H9 (cell line): ENCODE measurements at regions not wholly inside any gene's neighbourhood (a gene's known extent, or its start where the extent isn't known, plus 50 kb on each side); places are given as distances from the start of the nearest gene placed in this dataset.

Experiments used
- DNase-seq: peaks from one replicate; pipeline ENCODE4 v3.0.0-alpha.2; 2017
- H2AFZ ChIP-seq: one replicate; pipeline ENCODE4 v1.6.1; 2013; ENCODE audit warnings: mild to moderate bottlenecking, low read length, control low read depth, moderate library complexity
- H2AK5ac ChIP-seq: 2 replicates; pipeline ENCODE4 v1.6.1; 2013; ENCODE audit warnings: low read length, control low read depth, mixed read lengths; ENCODE audit not compliant: insufficient read length
- H2BK120ac ChIP-seq: one replicate; pipeline ENCODE4 v1.6.1; 2013; ENCODE audit warnings: low read depth, mild to moderate bottlenecking, low read length, control low read depth, inconsistent platforms; ENCODE audit not compliant: poor library complexity, severe bottlenecking
- H2BK12ac ChIP-seq: 2 replicates; pipeline ENCODE4 v1.6.1; 2013; ENCODE audit warnings: low read length, control low read depth, mixed read lengths, low read depth; ENCODE audit not compliant: insufficient read length
- H2BK15ac ChIP-seq: 2 replicates; pipeline ENCODE4 v1.6.1; 2013; ENCODE audit warnings: low read depth, low read length, control low read depth
- H2BK20ac ChIP-seq: one replicate; pipeline ENCODE4 v1.6.1; 2013; ENCODE audit warnings: low read depth, mild to moderate bottlenecking, low read length, control low read depth, inconsistent platforms; ENCODE audit not compliant: poor library complexity, severe bottlenecking
- H2BK5ac ChIP-seq: 2 replicates; pipeline ENCODE4 v1.6.1; 2013; ENCODE audit warnings: low read length, control low read depth, mixed read lengths; ENCODE audit not compliant: insufficient read length
- H3K14ac ChIP-seq: 2 replicates; pipeline ENCODE4 v1.6.1; 2013; ENCODE audit warnings: low read length, control low read depth; ENCODE audit not compliant: insufficient read depth
- H3K18ac ChIP-seq: 2 replicates; pipeline ENCODE4 v1.6.1; 2013; ENCODE audit warnings: low read depth, mild to moderate bottlenecking, mixed read lengths, low read length, control low read depth; ENCODE audit not compliant: insufficient read length
- H3K23ac ChIP-seq: 2 replicates; pipeline ENCODE4 v1.6.1; 2013; ENCODE audit warnings: low read length, control low read depth, mixed read lengths, low read depth; ENCODE audit not compliant: insufficient read length
- H3K23me2 ChIP-seq: 2 replicates; pipeline ENCODE4 v1.6.1; 2013; ENCODE audit warnings: low read depth, mild to moderate bottlenecking, mixed read lengths, low read length, control low read depth; ENCODE audit not compliant: insufficient read length, poor library complexity, severe bottlenecking
- H3K27ac ChIP-seq: 2 replicates; pipeline ENCODE4 v1.5.1; 2013; ENCODE audit warnings: low read length, control low read depth, mixed read lengths, low read depth; ENCODE audit not compliant: insufficient read length
- H3K27me3 ChIP-seq: 2 replicates; pipeline ENCODE4 v1.6.1; 2013; ENCODE audit warnings: low read length, control low read depth, inconsistent platforms; ENCODE audit not compliant: insufficient read depth
- H3K4ac ChIP-seq: 2 replicates; pipeline ENCODE4 v1.6.1; 2013; ENCODE audit warnings: low read depth, mild to moderate bottlenecking, control low read depth, inconsistent platforms, low read length, moderate library complexity
- H3K4me1 ChIP-seq: 2 replicates; pipeline ENCODE4 v1.6.1; 2013; ENCODE audit warnings: low read length, control low read depth, inconsistent platforms; ENCODE audit not compliant: insufficient read depth
- H3K4me2 ChIP-seq: 2 replicates; pipeline ENCODE4 v1.6.1; 2013; ENCODE audit warnings: low read length, control low read depth, mixed read lengths; ENCODE audit not compliant: insufficient read length, insufficient read depth
- H3K56ac ChIP-seq: 2 replicates; pipeline ENCODE4 v1.6.1; 2013; ENCODE audit warnings: low read depth, mild to moderate bottlenecking, mixed read lengths, low read length, control low read depth; ENCODE audit not compliant: insufficient read length
- H3K79me1 ChIP-seq: 2 replicates; pipeline ENCODE4 v1.6.1; 2013; ENCODE audit warnings: low read depth, mild to moderate bottlenecking, moderate library complexity, low read length, control low read depth, inconsistent platforms; ENCODE audit not compliant: insufficient read depth, poor library complexity, severe bottlenecking
- H3K79me2 ChIP-seq: 2 replicates; pipeline ENCODE4 v1.6.1; 2013; ENCODE audit warnings: low read length, control low read depth, inconsistent platforms; ENCODE audit not compliant: insufficient read depth
- H3K9ac ChIP-seq: 2 replicates; pipeline ENCODE4 v1.6.1; 2013; ENCODE audit warnings: low read length, control low read depth, mixed read lengths; ENCODE audit not compliant: insufficient read length; ENCODE audit errors: extremely low read depth
- H3K9me3 ChIP-seq: one replicate; pipeline ENCODE4 v1.6.1; 2013; ENCODE audit warnings: low read depth, low read length, inconsistent platforms; ENCODE audit not compliant: control insufficient read depth
- H3T11ph ChIP-seq: one replicate; pipeline ENCODE4 v1.6.1; 2013; ENCODE audit warnings: mild to moderate bottlenecking, low read length, control low read depth, inconsistent platforms
- H4K20me1 ChIP-seq: one replicate; pipeline ENCODE4 v1.6.1; 2013; ENCODE audit not compliant: control insufficient read depth, insufficient read length, insufficient read depth
- H4K5ac ChIP-seq: 2 replicates; pipeline ENCODE4 v1.6.1; 2013; ENCODE audit warnings: low read depth, mild to moderate bottlenecking, mixed read lengths, low read length, control low read depth; ENCODE audit not compliant: insufficient read length
- H4K8ac ChIP-seq: replicated peaks from 2 replicates; pipeline ENCODE4 v1.6.1; 2013; ENCODE audit warnings: low read length, control low read depth, mixed read lengths, low read depth; ENCODE audit not compliant: insufficient read length
- H4K91ac ChIP-seq: 2 replicates; pipeline ENCODE4 v1.6.1; 2013; ENCODE audit warnings: low read depth, mild to moderate bottlenecking, moderate library complexity, mixed read lengths, low read length, control low read depth; ENCODE audit not compliant: insufficient read length
- H3K27ac Mint-ChIP-seq, 3 experiments: 2 replicates in 2 of 3; 3 replicates in 1 of 3; pipeline ENCODE4 v1.8.0; 2020 to 2021; ENCODE audit warnings: mixed read lengths in 3 of 3, mild to moderate bottlenecking in 1 of 3, moderate library complexity in 1 of 3
- H3K27me3 Mint-ChIP-seq: 2 replicates; pipeline ENCODE4 v1.8.0; 2021; ENCODE audit warnings: low read depth, mild to moderate bottlenecking, moderate library complexity, mixed read lengths
- H3K36me3 Mint-ChIP-seq, 3 experiments: 2 replicates in 2 of 3; 3 replicates in 1 of 3; pipeline ENCODE4 v1.8.0; 2020 to 2021; ENCODE audit warnings: low read depth in 3 of 3, mixed read lengths in 3 of 3; ENCODE audit not compliant: insufficient read depth in 1 of 3
- H3K4me1 Mint-ChIP-seq, 2 experiments: 2 replicates each; pipeline ENCODE4 v1.8.0; 2020; ENCODE audit warnings: mixed read lengths in 2 of 2
- H3K4me3 Mint-ChIP-seq, 2 experiments: 2 replicates in 1 of 2; 3 replicates in 1 of 2; pipeline ENCODE4 v1.8.0; 2020 to 2021; ENCODE audit warnings: mild to moderate bottlenecking in 2 of 2, mixed read lengths in 2 of 2, moderate library complexity in 1 of 2
- H3K9me3 Mint-ChIP-seq, 2 experiments: 2 replicates in 1 of 2; 3 replicates in 1 of 2; pipeline ENCODE4 v1.8.0; 2020; ENCODE audit warnings: mild to moderate bottlenecking in 2 of 2, mixed read lengths in 2 of 2, moderate library complexity in 1 of 2
- CTCF ChIP-seq: fragments of 200-600 bp; sonication (generic); conservative IDR thresholded peaks from 3 replicates; pipeline ENCODE4 v1.8.0; 2021; ENCODE audit warnings: antibody characterized with exemption, mild to moderate bottlenecking
- WGBS: extraction: QIAGEN DNeasy Blood & Tissue Kit; methylation state at CpG from one replicate; pipeline ENCODE4 v1.1.7; 2013; ENCODE audit warnings: missing lambda C conversion rate, low lambda C conversion rate, mixed read lengths; ENCODE audit not compliant: insufficient read length; ENCODE audit errors: extremely low coverage; 5-methylcytosine and 5-hydroxymethylcytosine counted together

GRCh38 chr1:199875856-199876255 is 151.7 kb upstream of the NR5A2 start:
- Histone ChIP-seq H3K18ac (no peak overlapping the region), H4K91ac (no peak overlapping the region), H3K4me2 (no peak overlapping the region), H3K79me2 (no peaks in the 10 kb centered on the region), H3K4me1 (no peaks in the 10 kb centered on the region; the same call in 1 of the 2 replicates), H4K5ac (no peak overlapping the region), H3K56ac (no peak overlapping the region), H2BK12ac (no peak overlapping the region), H2BK5ac (no peak overlapping the region), H3K4ac (no peak overlapping the region), H2BK15ac (no peak overlapping the region), H3K9me3 (no peaks in the 10 kb centered on the region), H4K20me1 (no peaks in the 10 kb centered on the region), H2AK5ac (no peak overlapping the region), H4K8ac (no peak overlapping the region), H3K9ac (no peak overlapping the region), H2BK20ac (no peak overlapping the region), H3K23ac (no peak overlapping the region), H3K79me1 (no peaks in the 10 kb centered on the region), H3K14ac (no peak overlapping the region), H3T11ph (no peak overlapping the region), H3K27me3 (no peaks in the 10 kb centered on the region), H2AFZ (no peak overlapping the region), H3K27ac (no peak overlapping the region), H2BK120ac (no peak overlapping the region), H3K23me2 (no peaks in the 10 kb centered on the region)
- Mint-ChIP-seq H3K36me3 (no peaks in the 10 kb centered on the region), H3K9me3 (no peaks in the 10 kb centered on the region), H3K27ac (no peak overlapping the region), H3K4me1 (no peaks in the 10 kb centered on the region; a peak in 1 of 4 replicates), H3K4me3 (no peak overlapping the region), H3K27me3 (no peaks in the 10 kb centered on the region)
- no peak for TF ChIP-seq CTCF
- DNase-seq: no peak
- WGBS: no CpG with 5 or more reads among the region's 6 CpGs
